Naive thymus-derived CD4-positive, alpha-beta T cell (primary cell): ENCODE measurements at regions not wholly inside any gene's neighbourhood (a gene's known extent, or its start where the extent isn't known, plus 50 kb on each side); places are given as distances from the start of the nearest gene placed in this dataset.

Experiments used
- ATAC-seq: fragments of 150-1000 bp; cut with Tn5 transposase; 2 replicates; pipeline ENCODE4 v1.10.0; 2021; ENCODE audit warnings: mild to moderate bottlenecking, moderate library complexity
- CTCF ChIA-PET: fragments of 350-600 bp; sonication (Branson Sonifier 250); formaldehyde crosslinking; loops from one replicate; lab custom pipeline; 2021; ENCODE audit warnings: antibody characterized with exemption; lab: Charles Lee
- POLR2A ChIA-PET: fragments of 350-600 bp; sonication (Branson Sonifier 250); formaldehyde crosslinking; loops from one replicate; lab custom pipeline; 2021; ENCODE audit warnings: antibody characterized with exemption, inconsistent platforms; lab: Charles Lee
- DNase-seq, 9 donors: peaks; one replicate each; pipeline versions ENCODE4 v3.0.0 to v3.0.0-alpha.2; 2020 to 2022; ENCODE audit warnings: mixed read lengths in 1 of 9
- H3K27ac ChIP-seq: one replicate; pipeline ENCODE4 v1.7.0; 2013; ENCODE audit warnings: mild to moderate bottlenecking, low read depth, low read length, moderate library complexity
- H3K27me3 ChIP-seq, 2 donors: one replicate each; pipeline ENCODE4 v1.7.0; 2013; ENCODE audit warnings: low read length in 2 of 2, mild to moderate bottlenecking in 2 of 2, moderate library complexity in 2 of 2; ENCODE audit not compliant: control insufficient read depth in 2 of 2, insufficient read depth in 2 of 2
- H3K36me3 ChIP-seq, 3 experiments: 1 replicate in 2 of 3; 2 replicates in 1 of 3; pipeline ENCODE4 v1.7.0; 2013; ENCODE audit warnings: low read length in 3 of 3, mild to moderate bottlenecking in 3 of 3, moderate library complexity in 1 of 3; ENCODE audit not compliant: insufficient read depth in 3 of 3, control insufficient read depth in 2 of 3
- H3K4me1 ChIP-seq, 2 donors: one replicate each; pipeline ENCODE4 v1.7.0; 2013; ENCODE audit warnings: low read length in 2 of 2, mild to moderate bottlenecking in 2 of 2, moderate library complexity in 1 of 2; ENCODE audit not compliant: control insufficient read depth in 2 of 2, insufficient read depth in 2 of 2
- H3K4me3 ChIP-seq: 2 replicates; pipeline ENCODE4 v1.7.0; 2013; ENCODE audit warnings: mild to moderate bottlenecking, low read length
- H3K9me3 ChIP-seq, 3 experiments: 1 replicate in 2 of 3; 2 replicates in 1 of 3; pipeline ENCODE4 v1.7.0; 2013; ENCODE audit warnings: low read length in 3 of 3; ENCODE audit not compliant: control insufficient read depth in 2 of 3
- H3K27ac Mint-ChIP-seq, 9 donors: one replicate each; pipeline ENCODE4 v1.8.0; 2020 to 2022; ENCODE audit warnings: mixed read lengths in 9 of 9, mild to moderate bottlenecking in 8 of 9, moderate library complexity in 5 of 9, inconsistent platforms in 2 of 9
- H3K27me3 Mint-ChIP-seq, 5 donors: one replicate each; pipeline ENCODE4 v1.8.0; 2021 to 2022; ENCODE audit warnings: mixed read lengths in 5 of 5, mild to moderate bottlenecking in 1 of 5
- H3K36me3 Mint-ChIP-seq, 5 donors: one replicate each; pipeline ENCODE4 v1.8.0; 2020 to 2022; ENCODE audit warnings: mixed read lengths in 5 of 5, mild to moderate bottlenecking in 3 of 5, inconsistent platforms in 1 of 5
- H3K4me1 Mint-ChIP-seq, 7 donors: one replicate each; pipeline ENCODE4 v1.8.0; 2020 to 2022; ENCODE audit warnings: mixed read lengths in 7 of 7, mild to moderate bottlenecking in 3 of 7, inconsistent platforms in 1 of 7
- H3K4me3 Mint-ChIP-seq, 10 donors: one replicate each; pipeline ENCODE4 v1.8.0; 2020 to 2022; ENCODE audit warnings: mild to moderate bottlenecking in 10 of 10, mixed read lengths in 10 of 10, moderate library complexity in 6 of 10, inconsistent platforms in 2 of 10
- H3K9me3 Mint-ChIP-seq, 11 donors: one replicate each; pipeline ENCODE4 v1.8.0; 2020 to 2022; ENCODE audit warnings: mixed read lengths in 11 of 11, mild to moderate bottlenecking in 4 of 11, inconsistent platforms in 1 of 11, moderate library complexity in 1 of 11
- intact Hi-C, 2 donors: fragments of 100-400 bp; cut with micrococcal nuclease; formaldehyde crosslinking; loops; one replicate each; pipeline ENCODE4 v1.15.1; 2023

- ChIA-PET POLR2A (no interaction called here), CTCF (no interaction called here)
- Mint-ChIP-seq H3K27me3 (no peaks in the 10 kb centered on the region), H3K4me3 (no peak overlapping the region), H3K36me3 (no peaks in the 10 kb centered on the region), H3K4me1 (no peaks in the 10 kb centered on the region), H3K27ac (no peak overlapping the region), H3K9me3 (peaks cover 0 to 19% (median 4%) of the 10 kb centered on the region in 11 donors)
- H3K4me3 ChIP-seq = no peak overlapping the region
- H3K36me3 ChIP-seq = no peaks in the 10 kb centered on the region
- H3K4me1 ChIP-seq = no peaks in the 10 kb centered on the region
- ATAC-seq (no peak), DNase-seq (no peak)
- H3K27me3 ChIP-seq = no peaks in the 10 kb centered on the region
- intact Hi-C loops = no loop called here
- H3K9me3 ChIP-seq = no peaks in the 10 kb centered on the region
- H3K27ac ChIP-seq = no peak overlapping the region
Observed at GRCh38 chr18:43382641-43383403, 105.5 kb upstream of the SYT4 start.

GRCh38 chr18:43389163-43389562 is 111.9 kb upstream of the SYT4 start:
- no peak overlapping the region for H3K27ac Mint-ChIP-seq
- H3K9me3 Mint-ChIP-seq = peaks cover 0 to 14% (median 1%) of the 10 kb centered on the region in 11 donors
- no peaks in the 10 kb centered on the region for H3K36me3 Mint-ChIP-seq
- no peaks in the 10 kb centered on the region for H3K36me3 ChIP-seq
- H3K4me3 ChIP-seq = no peak overlapping the region
- H3K4me1 Mint-ChIP-seq = no peaks in the 10 kb centered on the region
- no peak for DNase-seq
- no peaks in the 10 kb centered on the region for H3K4me1 ChIP-seq
- H3K27me3 Mint-ChIP-seq = no peaks in the 10 kb centered on the region
- H3K27ac ChIP-seq = no peak overlapping the region
- no peaks in the 10 kb centered on the region for H3K27me3 ChIP-seq
- ChIA-PET POLR2A (no interaction called here), CTCF (no interaction called here)
- no peak for ATAC-seq
- H3K4me3 Mint-ChIP-seq = no peak overlapping the region
- no peaks in the 10 kb centered on the region for H3K9me3 ChIP-seq
- intact Hi-C loops = no loop called here

- Histone ChIP-seq H3K36me3 (no peaks in the 10 kb centered on the region), H3K9me3 (no peaks in the 10 kb centered on the region), H3K27me3 (no peaks in the 10 kb centered on the region), H3K27ac (no peak overlapping the region), H3K4me3 (no peak overlapping the region), H3K4me1 (no peaks in the 10 kb centered on the region)
- no peaks in the 10 kb centered on the region for H3K27me3 Mint-ChIP-seq
- H3K9me3 Mint-ChIP-seq = peaks cover 0 to 14% (median 0%) of the 10 kb centered on the region in 11 donors
- intact Hi-C loops = no loop called here
- no peak for DNase-seq
- CTCF ChIA-PET = no interaction called here
- no peak overlapping the region for H3K4me3 Mint-ChIP-seq
- POLR2A ChIA-PET = no interaction called here
- H3K27ac Mint-ChIP-seq = no peak overlapping the region
- no peak for ATAC-seq
- no peaks in the 10 kb centered on the region for H3K4me1 Mint-ChIP-seq
- no peaks in the 10 kb centered on the region for H3K36me3 Mint-ChIP-seq
Observed at GRCh38 chr18:43392168-43392567, 114.9 kb upstream of the SYT4 start.

GRCh38 chr18:43393174-43393573 is 115.9 kb upstream of the SYT4 start:
- no peak for ATAC-seq
- Mint-ChIP-seq H3K9me3 (peaks cover 0 to 14% (median under 1%) of the 10 kb centered on the region in 11 donors), H3K4me3 (no peak overlapping the region)

GRCh38 chr18:43396266-43396665 is 119.0 kb upstream of the SYT4 start:
- no peaks in the 10 kb centered on the region for H3K36me3 Mint-ChIP-seq
- H3K9me3 Mint-ChIP-seq = peaks cover 0 to 12% (median 4%) of the 10 kb centered on the region in 11 donors
- no peaks in the 10 kb centered on the region for H3K4me1 Mint-ChIP-seq
- Histone ChIP-seq H3K4me1 (no peaks in the 10 kb centered on the region), H3K36me3 (no peaks in the 10 kb centered on the region), H3K27ac (no peak overlapping the region), H3K27me3 (no peaks in the 10 kb centered on the region), H3K4me3 (no peak overlapping the region), H3K9me3 (no peaks in the 10 kb centered on the region)
- ChIA-PET POLR2A (no interaction called here), CTCF (no interaction called here)
- no peaks in the 10 kb centered on the region for H3K27me3 Mint-ChIP-seq
- intact Hi-C loops = no loop called here
- DNase-seq (no peak), ATAC-seq (no peak)
- no peak overlapping the region for H3K4me3 Mint-ChIP-seq
- no peak overlapping the region for H3K27ac Mint-ChIP-seq

More at GRCh38 chr18:43393174-43393573, 115.9 kb upstream of the SYT4 start:
- no peak overlapping the region for H3K27ac ChIP-seq
- intact Hi-C loops = no loop called here
- Mint-ChIP-seq H3K27me3 (no peaks in the 10 kb centered on the region), H3K4me1 (no peaks in the 10 kb centered on the region), H3K27ac (no peak overlapping the region), H3K36me3 (no peaks in the 10 kb centered on the region)
- DNase-seq = no peak
- no peaks in the 10 kb centered on the region for H3K36me3 ChIP-seq
- H3K27me3 ChIP-seq = no peaks in the 10 kb centered on the region
- H3K9me3 ChIP-seq = no peaks in the 10 kb centered on the region
- no peak overlapping the region for H3K4me3 ChIP-seq
- ChIA-PET POLR2A (no interaction called here), CTCF (no interaction called here)
- H3K4me1 ChIP-seq = no peaks in the 10 kb centered on the region

- no peak overlapping the region for H3K27ac ChIP-seq
- no peak overlapping the region for H3K27ac Mint-ChIP-seq
- no peaks in the 10 kb centered on the region for H3K27me3 Mint-ChIP-seq
- POLR2A ChIA-PET = no interaction called here
- intact Hi-C loops = no loop called here
- H3K36me3 ChIP-seq = no peaks in the 10 kb centered on the region
- H3K4me3 Mint-ChIP-seq = no peak overlapping the region
- H3K4me1 Mint-ChIP-seq = no peaks in the 10 kb centered on the region
- CTCF ChIA-PET = no interaction called here
- H3K4me1 ChIP-seq = no peaks in the 10 kb centered on the region
- no peaks in the 10 kb centered on the region for H3K27me3 ChIP-seq
- no peaks in the 10 kb centered on the region for H3K9me3 ChIP-seq
- ATAC-seq = no peak
- peaks cover 0 to 14% (median 4%) of the 10 kb centered on the region in 11 donors for H3K9me3 Mint-ChIP-seq
- H3K36me3 Mint-ChIP-seq = no peaks in the 10 kb centered on the region
- no peak overlapping the region for H3K4me3 ChIP-seq
- no peak for DNase-seq
Observed at GRCh38 chr18:43398601-43399000, 121.3 kb upstream of the SYT4 start.

GRCh38 chr18:43405097-43405496 is 127.8 kb upstream of the SYT4 start:
- no peaks in the 10 kb centered on the region for H3K27me3 Mint-ChIP-seq
- no peaks in the 10 kb centered on the region for H3K36me3 Mint-ChIP-seq
- H3K4me1 ChIP-seq = no peaks in the 10 kb centered on the region
- no peak for ATAC-seq
- H3K9me3 Mint-ChIP-seq = peaks cover 0 to 24% (median 5%) of the 10 kb centered on the region in 11 donors
- H3K9me3 ChIP-seq = no peaks in the 10 kb centered on the region
- H3K27ac ChIP-seq = no peak overlapping the region
- POLR2A ChIA-PET = no interaction called here
- DNase-seq = no peak
- H3K27ac Mint-ChIP-seq = no peak overlapping the region
- H3K4me3 Mint-ChIP-seq = no peak overlapping the region
- no peaks in the 10 kb centered on the region for H3K4me1 Mint-ChIP-seq
- CTCF ChIA-PET = no interaction called here
- H3K4me3 ChIP-seq = no peak overlapping the region
- no peaks in the 10 kb centered on the region for H3K27me3 ChIP-seq
- no peaks in the 10 kb centered on the region for H3K36me3 ChIP-seq
- intact Hi-C loops = no loop called here
